Right atrium auricular region (tissue), 2 donors: ENCODE measurements at regions not wholly inside any gene's neighbourhood (a gene's known extent, or its start where the extent isn't known, plus 50 kb on each side); places are given as distances from the start of the nearest gene placed in this dataset.

Experiments used
- DNase-seq: peaks from one replicate; pipeline ENCODE4 v3.0.0-alpha.2; 2019; ENCODE audit warnings: low spot score
- H3K27ac ChIP-seq, 2 donors: fragments of 200-600 bp; sonication (generic); 1 replicate in 1 of 2; 2 replicates in 1 of 2; pipeline ENCODE4 v1.5.1; 2016 to 2019
- H3K27me3 ChIP-seq, 2 donors: fragments of 200-600 bp; sonication (generic); one replicate each; pipeline versions ENCODE4 v1.5.1 to v1.6.0; 2017 to 2019
- H3K36me3 ChIP-seq: fragments of 200-600 bp; sonication (generic); one replicate; pipeline ENCODE4 v1.5.1; 2016
- H3K4me1 ChIP-seq, 2 donors: fragments of 200-600 bp; sonication (generic); one replicate each; pipeline versions ENCODE4 v1.5.1 to v1.6.0; 2017 to 2019
- H3K4me3 ChIP-seq, 2 donors: fragments of 200-600 bp; sonication (generic); 1 replicate in 1 of 2; 2 replicates in 1 of 2; pipeline ENCODE4 v1.5.1; 2017 to 2019; ENCODE audit warnings: mild to moderate bottlenecking in 1 of 2, moderate library complexity in 1 of 2
- H3K9me3 ChIP-seq, 2 donors: fragments of 200-600 bp; sonication (generic); one replicate each; pipeline ENCODE4 v1.5.1; 2019
- TF ChIP-seq, protein P1 (sequence below), 2 donors: fragments of 200-600 bp; sonication (generic); IDR thresholded peaks; one replicate each; pipeline ENCODE4 v1.5.1; 2019; ENCODE audit warnings: antibody characterized with exemption in 2 of 2

DNA sequence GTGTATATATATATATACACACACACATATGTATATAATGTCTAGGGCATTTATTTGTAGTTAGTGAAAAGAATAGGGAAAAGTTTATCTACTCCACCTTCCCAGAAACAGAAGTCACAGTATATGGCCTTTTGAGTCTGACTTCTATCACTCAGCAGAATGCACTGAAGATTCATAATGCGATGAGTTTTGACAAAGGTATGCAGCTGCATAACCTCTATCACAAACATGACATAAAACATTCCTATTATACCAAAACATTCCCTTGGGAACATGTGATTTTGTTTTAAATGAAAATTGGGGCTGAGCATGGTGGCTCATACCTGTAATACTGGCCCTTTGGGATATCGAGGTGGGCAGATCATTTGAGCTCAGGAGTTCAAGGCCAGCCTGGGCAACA lies 137.3 kb upstream of the EEPD1 start:
- Histone ChIP-seq H3K4me1 (no peaks in the 10 kb centered on the region), H3K36me3 (no peaks in the 10 kb centered on the region), H3K4me3 (no peak overlapping the region), H3K9me3 (no peaks in the 10 kb centered on the region), H3K27me3 (no peaks in the 10 kb centered on the region), H3K27ac (no peak overlapping the region)
- TF ChIP-seq, protein P1, sequence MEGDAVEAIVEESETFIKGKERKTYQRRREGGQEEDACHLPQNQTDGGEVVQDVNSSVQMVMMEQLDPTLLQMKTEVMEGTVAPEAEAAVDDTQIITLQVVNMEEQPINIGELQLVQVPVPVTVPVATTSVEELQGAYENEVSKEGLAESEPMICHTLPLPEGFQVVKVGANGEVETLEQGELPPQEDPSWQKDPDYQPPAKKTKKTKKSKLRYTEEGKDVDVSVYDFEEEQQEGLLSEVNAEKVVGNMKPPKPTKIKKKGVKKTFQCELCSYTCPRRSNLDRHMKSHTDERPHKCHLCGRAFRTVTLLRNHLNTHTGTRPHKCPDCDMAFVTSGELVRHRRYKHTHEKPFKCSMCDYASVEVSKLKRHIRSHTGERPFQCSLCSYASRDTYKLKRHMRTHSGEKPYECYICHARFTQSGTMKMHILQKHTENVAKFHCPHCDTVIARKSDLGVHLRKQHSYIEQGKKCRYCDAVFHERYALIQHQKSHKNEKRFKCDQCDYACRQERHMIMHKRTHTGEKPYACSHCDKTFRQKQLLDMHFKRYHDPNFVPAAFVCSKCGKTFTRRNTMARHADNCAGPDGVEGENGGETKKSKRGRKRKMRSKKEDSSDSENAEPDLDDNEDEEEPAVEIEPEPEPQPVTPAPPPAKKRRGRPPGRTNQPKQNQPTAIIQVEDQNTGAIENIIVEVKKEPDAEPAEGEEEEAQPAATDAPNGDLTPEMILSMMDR (IDR thresholded peaks at IDR 0.05) = no peak
- no peak for DNase-seq

DNA sequence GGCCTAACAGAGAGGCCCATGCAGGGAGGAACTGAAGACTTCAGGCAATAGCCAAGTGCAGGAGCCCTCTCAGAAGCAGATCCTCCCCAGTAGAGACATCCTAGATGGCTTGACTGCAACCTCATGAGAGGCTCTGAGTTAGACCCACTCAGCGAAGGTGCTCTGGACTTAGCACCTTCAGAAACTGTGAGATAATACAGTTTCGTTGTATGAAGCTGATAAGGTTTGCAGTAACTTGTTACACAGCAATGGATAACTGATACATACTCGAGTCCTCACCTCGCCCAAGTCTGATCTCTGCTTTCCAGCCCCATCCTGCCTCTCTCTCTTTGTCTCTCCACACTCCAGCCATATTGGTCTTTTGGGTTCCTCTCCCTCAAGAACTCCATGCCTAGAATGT lies 136.4 kb upstream of the EEPD1 start:
- H3K4me3 ChIP-seq = no peak overlapping the region

GRCh38 chr7:36017111-36017510 lies 135.9 kb upstream of the EEPD1 start:
- H3K9me3 ChIP-seq = no peaks in the 10 kb centered on the region
- no peaks in the 10 kb centered on the region for H3K27me3 ChIP-seq
- no peak overlapping the region for H3K27ac ChIP-seq
- DNase-seq = peak; percentile 36
- H3K36me3 ChIP-seq = no peaks in the 10 kb centered on the region
- TF ChIP-seq, protein P1 (IDR thresholded peaks at IDR 0.05) = no peak
- H3K4me1 ChIP-seq = no peaks in the 10 kb centered on the region
- no peak overlapping the region for H3K4me3 ChIP-seq

More for the DNA sequence above, 136.4 kb upstream of the EEPD1 start:
- Histone ChIP-seq H3K27me3 (no peaks in the 10 kb centered on the region), H3K36me3 (no peaks in the 10 kb centered on the region), H3K9me3 (no peaks in the 10 kb centered on the region), H3K27ac (no peak overlapping the region), H3K4me1 (no peaks in the 10 kb centered on the region)
- TF ChIP-seq, protein P1 (IDR thresholded peaks at IDR 0.05) = no peak
- peak; percentile 28 for DNase-seq

DNA sequence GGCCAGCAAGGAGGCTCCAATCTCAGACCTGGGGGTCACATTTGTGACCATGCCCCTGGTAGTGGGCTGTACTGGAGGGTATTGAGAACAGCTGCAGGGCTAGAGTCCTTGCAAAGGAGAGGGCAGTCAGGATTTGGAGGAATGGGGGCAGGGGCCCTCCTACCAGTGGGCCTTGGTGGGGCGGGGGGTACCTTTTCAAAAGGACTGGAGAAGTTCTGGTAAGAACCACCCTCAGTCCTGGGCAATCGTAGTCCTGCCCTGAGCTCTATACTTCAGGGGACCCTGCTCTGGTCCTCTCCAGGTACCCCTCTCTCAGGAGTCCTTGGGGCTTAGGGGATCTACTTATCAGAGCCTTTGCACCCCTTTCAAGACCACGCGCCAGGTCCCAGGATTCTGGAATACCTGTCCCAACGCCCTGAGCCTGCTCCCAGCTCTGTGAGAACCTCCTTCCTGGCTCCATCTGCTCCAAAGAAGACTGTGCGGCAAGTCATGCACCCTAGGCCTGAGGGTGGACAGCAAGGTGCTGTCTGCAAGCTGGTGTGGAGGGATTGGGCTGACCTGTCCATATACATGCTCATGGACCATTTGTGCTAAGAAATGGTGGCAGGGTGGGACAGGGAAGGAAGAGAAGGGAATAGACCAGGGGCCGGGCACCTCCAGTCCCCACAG lies 134.1 kb upstream of the EEPD1 start:
- DNase-seq = peak; percentile 52
- no peak overlapping the region for H3K27ac ChIP-seq
- H3K9me3 ChIP-seq = no peaks in the 10 kb centered on the region
- H3K27me3 ChIP-seq = no peaks in the 10 kb centered on the region
- TF ChIP-seq, protein P1 (IDR thresholded peaks at IDR 0.05) = no peak
- no peaks in the 10 kb centered on the region for H3K36me3 ChIP-seq
- H3K4me3 ChIP-seq = no peak overlapping the region
- no peaks in the 10 kb centered on the region for H3K4me1 ChIP-seq

GRCh38 chr7:36019538-36019937 lies 133.5 kb upstream of the EEPD1 start:
- Histone ChIP-seq H3K36me3 (no peaks in the 10 kb centered on the region), H3K27ac (no peak overlapping the region), H3K4me1 (no peaks in the 10 kb centered on the region), H3K27me3 (no peaks in the 10 kb centered on the region), H3K4me3 (no peak overlapping the region), H3K9me3 (no peaks in the 10 kb centered on the region)
- TF ChIP-seq, protein P1 (IDR thresholded peaks at IDR 0.05) = no peak
- DNase-seq = no peak

GRCh38 chr7:36019980-36020379 lies 133.1 kb upstream of the EEPD1 start:
- Histone ChIP-seq H3K36me3 (no peaks in the 10 kb centered on the region), H3K27me3 (no peaks in the 10 kb centered on the region), H3K9me3 (no peaks in the 10 kb centered on the region), H3K4me1 (no peaks in the 10 kb centered on the region), H3K4me3 (no peak overlapping the region), H3K27ac (no peak overlapping the region)
- TF ChIP-seq, protein P1 (IDR thresholded peaks at IDR 0.05) = no peak
- no peak for DNase-seq
